Tibial nerve (tissue), 3 donors: ENCODE measurements at regions not wholly inside any gene's neighbourhood (a gene's known extent, or its start where the extent isn't known, plus 50 kb on each side); places are given as distances from the start of the nearest gene placed in this dataset.

ENCODE experiments used
- POLR2A ChIP-seq, 2 donors: fragments of 450-650 bp; IDR thresholded peaks; one replicate each; pipeline ENCODE4 v1.6.1; 2017; ENCODE audit warnings: antibody characterized with exemption in 2 of 2, mild to moderate bottlenecking in 2 of 2, moderate library complexity in 2 of 2
- TF ChIP-seq, protein P1 (sequence below), 5 experiments: fragments of 200-600 bp in 3 of 5; fragments of 450-650 bp in 2 of 5; sonication (generic) in 3 of 5; IDR thresholded peaks; one replicate each; pipeline ENCODE4 v1.5.1; 2016 to 2019; ENCODE audit warnings: antibody characterized with exemption in 5 of 5, mild to moderate bottlenecking in 3 of 5, moderate library complexity in 2 of 5

DNA sequence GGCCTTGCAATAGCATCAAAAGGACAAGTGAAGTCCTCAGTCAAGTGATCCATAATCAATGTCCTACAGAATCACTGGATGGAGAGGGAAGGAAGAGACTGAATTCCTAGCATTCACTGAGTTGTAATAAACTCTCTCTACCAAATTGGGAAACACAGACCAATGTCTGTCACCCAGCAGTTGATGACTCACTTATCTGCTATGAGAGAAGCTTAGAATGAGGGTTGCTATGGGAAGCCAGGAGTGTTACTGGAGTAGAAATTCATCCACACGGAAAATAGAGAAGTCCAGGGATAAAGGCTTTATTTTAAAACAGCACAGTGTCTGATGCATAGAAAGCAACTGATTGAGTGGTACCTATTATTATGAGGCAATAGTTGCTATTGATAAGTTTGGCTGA is 407.4 kb downstream of the BRINP1 start:
- TF ChIP-seq, protein P1, sequence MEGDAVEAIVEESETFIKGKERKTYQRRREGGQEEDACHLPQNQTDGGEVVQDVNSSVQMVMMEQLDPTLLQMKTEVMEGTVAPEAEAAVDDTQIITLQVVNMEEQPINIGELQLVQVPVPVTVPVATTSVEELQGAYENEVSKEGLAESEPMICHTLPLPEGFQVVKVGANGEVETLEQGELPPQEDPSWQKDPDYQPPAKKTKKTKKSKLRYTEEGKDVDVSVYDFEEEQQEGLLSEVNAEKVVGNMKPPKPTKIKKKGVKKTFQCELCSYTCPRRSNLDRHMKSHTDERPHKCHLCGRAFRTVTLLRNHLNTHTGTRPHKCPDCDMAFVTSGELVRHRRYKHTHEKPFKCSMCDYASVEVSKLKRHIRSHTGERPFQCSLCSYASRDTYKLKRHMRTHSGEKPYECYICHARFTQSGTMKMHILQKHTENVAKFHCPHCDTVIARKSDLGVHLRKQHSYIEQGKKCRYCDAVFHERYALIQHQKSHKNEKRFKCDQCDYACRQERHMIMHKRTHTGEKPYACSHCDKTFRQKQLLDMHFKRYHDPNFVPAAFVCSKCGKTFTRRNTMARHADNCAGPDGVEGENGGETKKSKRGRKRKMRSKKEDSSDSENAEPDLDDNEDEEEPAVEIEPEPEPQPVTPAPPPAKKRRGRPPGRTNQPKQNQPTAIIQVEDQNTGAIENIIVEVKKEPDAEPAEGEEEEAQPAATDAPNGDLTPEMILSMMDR (IDR thresholded peaks at IDR 0.05), result no peak
- TF ChIP-seq POLR2A (IDR thresholded peaks at IDR 0.05), result no peak
